ENCODE measurements at regions not wholly inside any gene's neighbourhood (a gene's known extent, or its start where the extent isn't known, plus 50 kb on each side); places are given as distances from the start of the nearest gene placed in this dataset.

- no peak overlapping the region for H3K4me3 ChIP-seq (ENCODE audit: low read depth, low read length)
- H3K27ac ChIP-seq (ENCODE audit: extremely low read depth, low read depth, low read length): no peak overlapping the region
- H3K36me3 ChIP-seq (ENCODE audit: control insufficient read depth in 2 of 2, insufficient read depth in 1 of 2, low read length in 2 of 2): no peaks in the 10 kb centered on the region
- CTCF ChIA-PET: interaction anchor here (0.6 kb wide), 1 partner anchor 925 kb away, joined by 3 read pairs; no protein-coding TSS in a partner anchor
- no peak for TF ChIP-seq ZNF707 (tag by site-specific recombination; IDR thresholded peaks at IDR 0.05)
- TF ChIP-seq ATF2 (tag by site-specific recombination; IDR thresholded peaks at IDR 0.05; ENCODE audit: low read depth): no peak
- no peak for TF ChIP-seq ZNF302 (tag by site-specific recombination; IDR thresholded peaks at IDR 0.05; ENCODE audit: low read depth)
- TF ChIP-seq ZNF10 (tag by site-specific recombination; IDR thresholded peaks at IDR 0.05): no peak
- no peak for TF ChIP-seq ZNF19 (tag by site-specific recombination; IDR thresholded peaks at IDR 0.05; ENCODE audit: low read depth)
- TF ChIP-seq SP2 (tag by site-specific recombination; IDR thresholded peaks at IDR 0.05): no peak
- TF ChIP-seq ZNF777 (tag by site-specific recombination; IDR thresholded peaks at IDR 0.05; ENCODE audit: borderline replicate concordance): no peak
- POLR2A ChIA-PET: no interaction called here
- no peaks in the 10 kb centered on the region for H3K4me1 ChIP-seq (ENCODE audit: control insufficient read depth, insufficient read depth, low read length)
- no peaks in the 10 kb centered on the region for H3K9me3 ChIP-seq (ENCODE audit: control insufficient read depth, insufficient read depth, low read depth, low read length)
These were observed 153.7 kb upstream of the NCK2 start for GRCh38 chr2:105590780-105591660.

- TF ChIP-seq ZFP41 (tag by site-specific recombination; IDR thresholded peaks at IDR 0.05; ENCODE audit: borderline replicate concordance): no peak
- no peak for TF ChIP-seq ZNF510 (tag by site-specific recombination; IDR thresholded peaks at IDR 0.05; ENCODE audit: insufficient replicate concordance)
- TF ChIP-seq BCL11B (tag by site-specific recombination; IDR thresholded peaks at IDR 0.05; ENCODE audit: low read depth): no peak
- no peak for TF ChIP-seq TCF7L2 (IDR thresholded peaks at IDR 0.05; ENCODE audit: borderline replicate concordance, low read depth, low read length)
- no peak for TF ChIP-seq ZNF513 (tag by site-specific recombination; IDR thresholded peaks at IDR 0.05)
- TF ChIP-seq ZNF571 (tag by site-specific recombination; IDR thresholded peaks at IDR 0.05): no peak
- TF ChIP-seq ZNF645 (tag by site-specific recombination; IDR thresholded peaks at IDR 0.05): no peak
- TF ChIP-seq EGR2 (tag by site-specific recombination; IDR thresholded peaks at IDR 0.05; ENCODE audit: low read depth): no peak
- no peak for TF ChIP-seq ZFP69B (tag by site-specific recombination; IDR thresholded peaks at IDR 0.05)
- ChIA-PET CTCF (interaction anchor here (1.4 kb wide), 1 partner anchor 12 kb away, joined by 4 read pairs; no protein-coding TSS in a partner anchor), POLR2A (no interaction called here)
These were observed 156.1 kb upstream of the NCK2 start for GRCh38 chr2:105588581-105588980.

GRCh38 chr2:105587637-105588036 is 157.1 kb upstream of the NCK2 start:
- no peak overlapping the region for H3K27ac ChIP-seq (ENCODE audit: extremely low read depth, low read depth, low read length)
- no peaks in the 10 kb centered on the region for H3K4me1 ChIP-seq (ENCODE audit: control insufficient read depth, insufficient read depth, low read length)
- no peaks in the 10 kb centered on the region for H3K9me3 ChIP-seq (ENCODE audit: control insufficient read depth, insufficient read depth, low read depth, low read length)
- ChIA-PET CTCF (no interaction called here), POLR2A (no interaction called here)
- H3K36me3 ChIP-seq (ENCODE audit: control insufficient read depth in 2 of 2, insufficient read depth in 1 of 2, low read length in 2 of 2): no peaks in the 10 kb centered on the region
- no peak overlapping the region for H3K4me3 ChIP-seq (ENCODE audit: low read depth, low read length)
- no peak for TF ChIP-seq HOXA7 (CRISPR knock-in tag; IDR thresholded peaks at IDR 0.05; ENCODE audit: borderline replicate concordance)
- no peak for TF ChIP-seq KLF17 (tag by site-specific recombination; IDR thresholded peaks at IDR 0.05)
- TF ChIP-seq HOXD13 (CRISPR knock-in tag; IDR thresholded peaks at IDR 0.05; ENCODE audit: borderline replicate concordance): no peak
- TF ChIP-seq ZNF473 (tag by site-specific recombination; IDR thresholded peaks at IDR 0.05): no peak
- no peak for TF ChIP-seq ZNF394 (tag by site-specific recombination; IDR thresholded peaks at IDR 0.05; ENCODE audit: borderline replicate concordance)
- no peak for TF ChIP-seq ZNF280C (tag by site-specific recombination; IDR thresholded peaks at IDR 0.05)
- TF ChIP-seq OVOL3 (tag by site-specific recombination; IDR thresholded peaks at IDR 0.05): no peak

More at GRCh38 chr2:105588581-105588980, 156.1 kb upstream of the NCK2 start:
- Histone ChIP-seq H3K4me1 (ENCODE audit: control insufficient read depth, insufficient read depth, low read length) (no peaks in the 10 kb centered on the region), H3K36me3 (ENCODE audit: control insufficient read depth in 2 of 2, insufficient read depth in 1 of 2, low read length in 2 of 2) (no peaks in the 10 kb centered on the region), H3K27ac (ENCODE audit: extremely low read depth, low read depth, low read length) (no peak overlapping the region), H3K4me3 (ENCODE audit: low read depth, low read length) (no peak overlapping the region), H3K9me3 (ENCODE audit: control insufficient read depth, insufficient read depth, low read depth, low read length) (no peaks in the 10 kb centered on the region)
